AG04450 (cell line): ENCODE measurements at regions not wholly inside any gene's neighbourhood (a gene's known extent, or its start where the extent isn't known, plus 50 kb on each side); places are given as distances from the start of the nearest gene placed in this dataset.
"Not testable (repeated sequence)": the region's sequence is repeated elsewhere in the genome, so short reads cannot be mapped to it uniquely, and the experiment has no call there.

Experiments used
- CTCF ChIA-PET: fragments of 300-600, 350-600 bp; formaldehyde crosslinking; extraction: SDS; loops from one replicate; lab custom pipeline; 2022; ENCODE audit warnings: antibody characterized with exemption, inconsistent platforms; lab: Charles Lee
- POLR2A ChIA-PET: fragments of 350-600 bp; formaldehyde crosslinking; extraction: SDS; loops from one replicate; lab custom pipeline; 2021; ENCODE audit warnings: antibody characterized with exemption, inconsistent platforms; lab: Yijun Ruan, JAX
- DNase-seq: peaks from one replicate; pipeline ENCODE4 v3.0.0-alpha.2; 2011; ENCODE audit warnings: low read depth, low spot score
- H3K27ac ChIP-seq: one replicate; pipeline ENCODE4 v1.5.1; 2012; ENCODE audit warnings: low read depth, low read length, control low read depth
- H3K27me3 ChIP-seq: one replicate; pipeline ENCODE4 v1.6.0; 2012; ENCODE audit warnings: low read length; ENCODE audit not compliant: control insufficient read depth, insufficient read depth
- H3K4me3 ChIP-seq: 2 replicates; pipeline ENCODE4 v1.5.1; 2011; ENCODE audit warnings: mild to moderate bottlenecking, low read depth, low read length, control low read depth
- H3K9me3 ChIP-seq: 2 replicates; pipeline ENCODE4 v1.5.1; 2012; ENCODE audit warnings: low read length; ENCODE audit not compliant: control insufficient read depth, insufficient read depth
- TF ChIP-seq, protein P1 (sequence below): IDR thresholded peaks from 2 replicates; pipeline ENCODE4 v1.5.1; 2011; ENCODE audit warnings: low read depth, low read length, control low read depth, inconsistent platforms

DNA sequence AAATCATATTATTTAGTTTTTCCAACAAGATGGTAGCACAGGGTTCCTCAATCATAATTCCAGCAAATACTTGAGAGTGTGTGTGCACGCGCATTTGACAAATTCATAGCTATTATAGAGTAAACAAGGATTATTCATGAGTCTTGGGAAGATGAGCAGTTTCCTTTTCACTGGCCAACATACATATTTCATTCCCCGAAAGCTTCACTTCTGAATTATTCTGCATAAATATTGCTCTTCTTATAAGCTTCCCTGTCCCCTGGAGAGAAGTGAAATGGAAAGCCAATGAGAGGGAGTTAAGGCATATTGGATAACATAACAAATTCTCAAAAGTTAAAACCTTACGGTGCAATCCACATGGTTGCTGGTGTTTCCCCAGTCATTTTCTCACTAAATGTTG, 386.4 kb upstream of the SEMA6A start:
- no peak overlapping the region for H3K27ac ChIP-seq
- no peaks in the 10 kb centered on the region for H3K9me3 ChIP-seq
- POLR2A ChIA-PET, result no interaction called here
- CTCF ChIA-PET, result no interaction called here
- H3K4me3 ChIP-seq, result no peak overlapping the region
- no peak for DNase-seq
- no peaks in the 10 kb centered on the region for H3K27me3 ChIP-seq
- TF ChIP-seq, protein P1, sequence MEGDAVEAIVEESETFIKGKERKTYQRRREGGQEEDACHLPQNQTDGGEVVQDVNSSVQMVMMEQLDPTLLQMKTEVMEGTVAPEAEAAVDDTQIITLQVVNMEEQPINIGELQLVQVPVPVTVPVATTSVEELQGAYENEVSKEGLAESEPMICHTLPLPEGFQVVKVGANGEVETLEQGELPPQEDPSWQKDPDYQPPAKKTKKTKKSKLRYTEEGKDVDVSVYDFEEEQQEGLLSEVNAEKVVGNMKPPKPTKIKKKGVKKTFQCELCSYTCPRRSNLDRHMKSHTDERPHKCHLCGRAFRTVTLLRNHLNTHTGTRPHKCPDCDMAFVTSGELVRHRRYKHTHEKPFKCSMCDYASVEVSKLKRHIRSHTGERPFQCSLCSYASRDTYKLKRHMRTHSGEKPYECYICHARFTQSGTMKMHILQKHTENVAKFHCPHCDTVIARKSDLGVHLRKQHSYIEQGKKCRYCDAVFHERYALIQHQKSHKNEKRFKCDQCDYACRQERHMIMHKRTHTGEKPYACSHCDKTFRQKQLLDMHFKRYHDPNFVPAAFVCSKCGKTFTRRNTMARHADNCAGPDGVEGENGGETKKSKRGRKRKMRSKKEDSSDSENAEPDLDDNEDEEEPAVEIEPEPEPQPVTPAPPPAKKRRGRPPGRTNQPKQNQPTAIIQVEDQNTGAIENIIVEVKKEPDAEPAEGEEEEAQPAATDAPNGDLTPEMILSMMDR, result no peak

DNA sequence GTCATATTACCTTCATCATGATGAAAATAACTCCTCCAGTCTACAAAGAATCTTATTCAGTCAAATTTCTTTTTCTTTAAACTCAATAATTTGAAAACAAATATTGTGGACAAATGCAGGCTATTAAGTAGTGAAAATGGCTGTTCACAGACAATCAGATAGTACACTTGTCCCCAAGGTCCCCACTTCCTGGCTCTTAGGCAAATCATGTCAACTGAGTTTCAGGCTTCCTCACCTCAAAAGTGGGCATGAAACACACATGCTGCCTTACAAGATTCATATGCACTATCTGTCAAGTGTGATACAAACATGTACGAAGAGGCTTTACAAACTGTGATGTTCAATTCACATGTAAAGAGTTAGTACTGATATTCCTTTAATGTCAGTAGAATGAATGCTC, 385.2 kb upstream of the SEMA6A start:
- POLR2A ChIA-PET, result no interaction called here

DNA sequence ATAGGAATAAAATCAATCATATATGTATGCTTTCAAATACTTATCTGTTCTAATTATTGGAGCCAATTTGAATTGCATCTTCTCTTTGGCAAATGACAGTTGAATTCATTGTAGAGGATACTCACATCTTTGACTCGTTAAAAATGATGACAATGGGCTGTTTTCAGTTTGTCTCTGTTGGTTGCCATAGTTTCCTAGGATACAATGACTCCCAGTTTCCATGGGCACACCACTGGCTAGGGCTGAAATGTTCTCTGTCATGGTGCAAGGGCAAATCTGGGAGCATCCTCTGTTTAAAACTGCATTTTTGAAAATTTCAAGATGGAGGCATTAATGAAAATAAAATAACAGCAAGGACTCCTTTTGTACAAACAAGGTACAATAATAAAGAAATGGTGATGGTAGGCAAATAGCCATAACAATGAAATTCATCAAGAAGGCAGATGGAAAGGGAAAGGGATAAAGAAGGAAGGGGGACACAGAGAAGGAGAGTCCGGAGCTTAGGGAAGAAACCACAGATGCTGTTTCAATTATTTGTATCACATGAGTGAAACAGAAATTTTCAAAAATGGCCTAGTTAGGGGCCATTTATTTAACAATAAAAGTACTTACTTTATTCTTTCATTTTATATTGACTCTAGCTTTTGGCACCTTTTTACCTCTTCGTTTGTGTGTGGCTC, 378.8 kb upstream of the SEMA6A start:
- ChIA-PET POLR2A (no interaction called here), CTCF (no interaction called here)
- no peaks in the 10 kb centered on the region for H3K27me3 ChIP-seq
- no peak overlapping the region for H3K27ac ChIP-seq
- H3K9me3 ChIP-seq, result peaks cover 4% of the 10 kb centered on the region; the same call in 1 of the 2 replicates
- DNase-seq, result no peak
- no peak overlapping the region for H3K4me3 ChIP-seq
- TF ChIP-seq, protein P1, result no peak

More for the DNA sequence above, 385.2 kb upstream of the SEMA6A start:
- CTCF ChIA-PET, result no interaction called here
- no peak for DNase-seq
- Histone ChIP-seq H3K4me3 (no peak overlapping the region), H3K27ac (no peak overlapping the region), H3K9me3 (no peaks in the 10 kb centered on the region; the same call in 1 of the 2 replicates), H3K27me3 (no peaks in the 10 kb centered on the region)
- TF ChIP-seq, protein P1, result no peak

DNA sequence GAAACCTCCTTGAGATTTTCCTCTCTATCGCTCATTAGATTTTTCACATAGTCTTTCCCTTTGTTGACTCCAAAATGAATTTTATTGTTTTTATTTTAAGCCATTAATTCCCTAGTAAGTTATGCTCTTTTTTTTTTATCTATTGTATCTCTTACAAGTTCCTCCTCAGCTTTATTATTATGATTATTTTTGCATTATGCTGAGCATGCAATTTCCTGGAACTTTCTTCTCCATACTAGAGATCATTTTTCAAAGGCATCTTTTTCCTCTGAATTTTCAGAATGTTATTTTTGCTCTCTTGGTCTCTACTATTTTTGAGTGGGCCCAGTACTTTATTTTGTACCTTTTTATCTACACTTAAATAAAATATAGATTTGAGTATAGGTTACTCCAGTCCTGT, 376.6 kb upstream of the SEMA6A start:
- no peaks in the 10 kb centered on the region for H3K27me3 ChIP-seq
- TF ChIP-seq, protein P1, result no peak
- ChIA-PET POLR2A (no interaction called here), CTCF (no interaction called here)
- no peak for DNase-seq
- H3K27ac ChIP-seq, result no peak overlapping the region
- H3K9me3 ChIP-seq, result peaks cover 8% of the 10 kb centered on the region
- no peak overlapping the region for H3K4me3 ChIP-seq

DNA sequence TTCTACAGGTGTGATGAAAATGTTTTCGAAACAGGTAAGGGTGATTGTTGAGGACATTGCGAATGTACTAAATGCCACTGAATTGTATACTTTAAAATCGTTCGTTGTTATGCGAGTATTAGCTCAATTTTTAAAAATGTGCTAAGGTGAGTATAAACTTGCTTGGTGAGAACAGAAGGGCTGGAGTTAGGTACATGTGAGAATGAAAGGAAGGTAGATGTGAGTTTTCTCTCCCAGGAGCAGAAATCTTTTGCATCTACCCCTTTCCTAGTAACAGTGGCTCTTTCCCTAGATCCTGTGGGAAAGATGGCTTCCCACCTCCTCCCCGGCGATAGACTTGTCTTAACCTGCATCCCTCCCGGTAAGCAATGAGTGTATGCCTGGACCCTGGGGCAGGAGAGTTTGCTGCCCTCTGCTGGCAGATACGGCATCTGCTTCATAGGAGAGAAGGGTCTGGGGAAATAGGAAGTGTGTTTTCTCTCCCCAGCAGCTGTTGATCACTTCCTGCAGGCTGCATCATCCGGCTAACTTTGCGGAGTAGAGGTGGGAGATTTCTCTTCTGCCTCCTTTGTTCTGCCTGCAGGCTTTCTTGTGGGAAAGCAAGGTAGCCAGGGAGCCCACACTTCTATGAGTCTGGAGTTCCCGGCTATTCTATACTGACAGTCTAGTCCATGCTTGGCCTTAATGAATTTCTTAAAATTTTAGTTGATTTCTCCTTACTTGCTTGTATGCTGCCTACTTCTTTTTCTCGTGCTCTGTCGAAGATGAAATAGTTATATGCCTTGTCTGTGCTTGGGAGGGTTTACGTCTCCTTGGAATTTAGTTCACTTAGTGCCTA, 373.3 kb upstream of the SEMA6A start:
- no peak for DNase-seq
- TF ChIP-seq, protein P1, result no peak
- ChIA-PET CTCF (no interaction called here), POLR2A (no interaction called here)
- H3K4me3 ChIP-seq, result no peak overlapping the region
- H3K9me3 ChIP-seq, result peaks cover 13% of the 10 kb centered on the region
- no peak overlapping the region for H3K27ac ChIP-seq
- no peaks in the 10 kb centered on the region for H3K27me3 ChIP-seq

DNA sequence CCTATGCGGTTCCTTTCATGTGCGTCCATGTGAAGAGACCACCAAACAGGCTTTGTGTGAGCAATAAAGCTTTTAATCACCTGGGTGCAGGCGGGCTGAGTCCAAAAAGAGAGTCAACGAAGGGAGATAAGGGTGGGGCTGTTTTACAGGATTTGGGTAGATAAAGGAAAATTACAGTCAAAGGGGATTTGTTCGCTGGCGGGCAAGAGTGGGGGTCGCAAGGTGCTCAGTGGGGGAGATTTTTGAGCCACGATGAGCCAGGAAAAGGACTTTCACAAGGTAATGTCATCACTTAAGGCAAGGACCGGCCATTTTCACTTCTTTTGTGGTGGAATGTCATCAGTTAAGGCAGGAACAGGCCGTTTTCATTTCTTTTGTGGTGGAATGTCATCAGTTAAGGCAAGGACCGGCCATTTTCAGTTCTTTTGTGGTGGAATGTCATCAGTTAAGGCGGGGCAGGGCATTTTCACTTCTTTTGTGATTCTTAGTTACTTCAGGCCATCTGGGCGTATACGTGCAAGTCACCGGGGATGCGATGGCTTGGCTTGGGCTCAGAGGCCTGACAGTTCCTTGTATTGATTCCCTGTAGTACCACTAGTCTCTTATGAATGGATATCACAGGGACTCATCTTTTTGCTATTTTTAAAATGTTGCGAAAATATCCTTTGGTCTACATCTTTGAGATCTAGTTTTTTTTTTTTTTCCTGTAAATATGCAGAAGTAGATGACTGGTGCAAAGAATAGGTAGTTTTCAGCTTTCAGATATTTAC, 371.2 kb upstream of the SEMA6A start:
- POLR2A ChIA-PET, H3K27ac ChIP-seq, DNase-seq, H3K27me3 ChIP-seq, H3K4me3 ChIP-seq, CTCF ChIA-PET: not testable (repeated sequence)
- peaks cover 13% of the 10 kb centered on the region for H3K9me3 ChIP-seq
